Smooth muscle cell (in vitro differentiated cells): ENCODE measurements at regions not wholly inside any gene's neighbourhood (a gene's known extent, or its start where the extent isn't known, plus 50 kb on each side); places are given as distances from the start of the nearest gene placed in this dataset.

ENCODE experiments used
- DNase-seq: peaks from one replicate; lab custom pipeline; 2025; ENCODE audit not compliant: unreplicated experiment; lab: John Stamatoyannopoulos, UW
- H2AFZ ChIP-seq: fragments of 200-600 bp; sonication (generic); 2 replicates; pipeline ENCODE4 v1.6.0; 2016; ENCODE audit warnings: antibody characterized with exemption, low read depth, mild to moderate bottlenecking
- H3F3A ChIP-seq: fragments of 200-600 bp; sonication (generic); 2 replicates; pipeline ENCODE4 v1.6.0; 2017; ENCODE audit warnings: antibody characterized with exemption, low read depth
- H3K27ac ChIP-seq: fragments of 200-600 bp; sonication (generic); 2 replicates; pipeline ENCODE4 v1.5.1; 2016; ENCODE audit warnings: low read depth, mild to moderate bottlenecking
- H3K27me3 ChIP-seq: fragments of 200-600 bp; sonication (generic); 2 replicates; pipeline ENCODE4 v1.6.1; 2016; ENCODE audit warnings: low read depth, mild to moderate bottlenecking
- H3K36me3 ChIP-seq: fragments of 200-600 bp; sonication (generic); 2 replicates; pipeline ENCODE4 v1.5.1; 2016; ENCODE audit warnings: low read depth
- H3K4me1 ChIP-seq: fragments of 200-600 bp; sonication (generic); 2 replicates; pipeline ENCODE4 v1.5.1; 2016; ENCODE audit warnings: low read depth
- H3K4me2 ChIP-seq: fragments of 200-600 bp; sonication (generic); 2 replicates; pipeline ENCODE4 v1.6.0; 2016; ENCODE audit warnings: mild to moderate bottlenecking
- H3K4me3 ChIP-seq: fragments of 200-600 bp; sonication (generic); 2 replicates; pipeline ENCODE4 v1.5.1; 2016; ENCODE audit warnings: mild to moderate bottlenecking
- H3K79me2 ChIP-seq: fragments of 200-600 bp; sonication (generic); 2 replicates; pipeline ENCODE4 v1.6.0; 2016; ENCODE audit warnings: low read depth, mild to moderate bottlenecking
- H3K9ac ChIP-seq: fragments of 200-600 bp; sonication (generic); 2 replicates; pipeline ENCODE4 v1.6.0; 2016; ENCODE audit warnings: low read depth
- H3K9me3 ChIP-seq: fragments of 200-600 bp; sonication (generic); replicated peaks from 2 replicates; pipeline ENCODE4 v1.5.1; 2016; ENCODE audit warnings: low read depth
- H4K20me1 ChIP-seq: fragments of 200-600 bp; sonication (generic); 2 replicates; pipeline ENCODE4 v1.6.0; 2016; ENCODE audit warnings: low read depth
- CTCF ChIP-seq: fragments of 200-600 bp; sonication (generic); IDR thresholded peaks from 2 replicates; pipeline ENCODE4 v1.5.1; 2017; ENCODE audit warnings: borderline replicate concordance, mild to moderate bottlenecking, antibody characterized with exemption; ENCODE audit not compliant: insufficient read depth, poor library complexity, severe bottlenecking
- WGBS: methylation state at CpG from one replicate; pipeline ENCODE4 v1.1.7; 2016; ENCODE audit warnings: low lambda C conversion rate; 5-methylcytosine and 5-hydroxymethylcytosine counted together

GRCh38 chr16:6616746-6617145 lies 715.9 kb upstream of the RBFOX1 start:
- Histone ChIP-seq H3K36me3 (no peaks in the 10 kb centered on the region), H3K4me1 (no peaks in the 10 kb centered on the region), H3K27me3 (no peaks in the 10 kb centered on the region), H3K9ac (no peak overlapping the region), H3K4me2 (no peak overlapping the region), H3K27ac (no peak overlapping the region), H3K79me2 (no peaks in the 10 kb centered on the region), H4K20me1 (no peaks in the 10 kb centered on the region), H3K9me3 (no peaks in the 10 kb centered on the region), H2AFZ (no peak overlapping the region), H3F3A (no peaks in the 10 kb centered on the region), H3K4me3 (no peak overlapping the region)
- TF ChIP-seq CTCF: no peak
- WGBS: 72% methylated on average over 6 of the region's 6 CpGs
- DNase-seq: no peak

DNA sequence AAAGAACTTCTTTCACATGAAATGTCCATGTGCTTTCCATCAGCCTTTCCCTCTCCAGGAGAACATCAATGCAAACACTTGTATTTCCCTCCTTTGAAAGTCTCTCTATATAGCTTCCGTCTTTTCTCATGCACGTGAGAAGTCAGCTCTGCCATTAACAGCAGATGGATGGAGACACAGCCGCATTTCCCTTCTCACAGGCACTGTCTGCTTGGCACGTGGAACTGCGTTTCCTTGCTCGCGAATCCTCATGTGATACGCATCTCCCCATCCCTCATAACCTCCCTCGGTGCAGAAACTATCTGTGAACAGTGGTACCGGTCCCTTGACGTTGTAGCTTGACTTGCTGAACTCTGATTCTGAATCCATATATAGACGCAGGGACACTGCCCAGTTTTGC lies 717.0 kb upstream of the RBFOX1 start:
- H3K9me3 ChIP-seq: no peaks in the 10 kb centered on the region
- no peak overlapping the region for H2AFZ ChIP-seq
- H3K27me3 ChIP-seq: no peaks in the 10 kb centered on the region
- H3K4me3 ChIP-seq: no peak overlapping the region
- DNase-seq: no peak
- no peaks in the 10 kb centered on the region for H4K20me1 ChIP-seq
- H3K79me2 ChIP-seq: no peaks in the 10 kb centered on the region
- no peaks in the 10 kb centered on the region for H3K36me3 ChIP-seq
- no peak overlapping the region for H3K4me2 ChIP-seq
- no peak for TF ChIP-seq CTCF
- no peak overlapping the region for H3K27ac ChIP-seq
- no peaks in the 10 kb centered on the region for H3F3A ChIP-seq
- no peaks in the 10 kb centered on the region for H3K4me1 ChIP-seq
- 89% methylated on average over 12 of the region's 12 CpGs for WGBS
- no peak overlapping the region for H3K9ac ChIP-seq

GRCh38 chr16:6611535-6611934 lies 721.1 kb upstream of the RBFOX1 start:
- DNase-seq: no peak
- Histone ChIP-seq H3K9ac (no peak overlapping the region), H3K27me3 (no peaks in the 10 kb centered on the region), H3K27ac (no peak overlapping the region), H3K4me2 (no peak overlapping the region), H3K36me3 (no peaks in the 10 kb centered on the region), H3K9me3 (no peaks in the 10 kb centered on the region), H3F3A (no peaks in the 10 kb centered on the region), H3K4me1 (no peaks in the 10 kb centered on the region), H3K4me3 (no peak overlapping the region), H3K79me2 (no peaks in the 10 kb centered on the region), H4K20me1 (no peaks in the 10 kb centered on the region), H2AFZ (no peak overlapping the region)
- TF ChIP-seq CTCF: no peak
- WGBS: 45% methylated on average over 7 of the region's 7 CpGs

DNA sequence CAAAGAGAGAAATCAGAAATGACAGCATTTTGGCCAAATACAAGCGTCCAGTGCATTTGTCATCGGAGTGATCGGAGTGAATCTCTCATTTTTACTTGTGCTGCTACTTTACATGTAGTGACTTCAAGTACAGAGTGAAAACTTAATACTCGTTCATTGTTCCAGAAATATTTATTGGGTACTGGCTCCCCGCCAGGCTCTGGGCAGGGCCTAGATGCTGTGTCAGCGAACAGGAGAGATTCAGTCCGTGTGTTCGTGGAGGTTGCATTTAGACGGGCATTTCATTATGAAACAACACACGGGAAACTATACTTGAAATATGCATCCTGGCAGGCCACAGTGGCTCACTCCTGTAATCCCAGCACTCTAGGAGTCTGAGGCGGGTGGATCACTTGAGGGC lies 727.2 kb upstream of the RBFOX1 start:
- Histone ChIP-seq H3K79me2 (no peaks in the 10 kb centered on the region), H3K9ac (no peak overlapping the region), H2AFZ (no peak overlapping the region), H3K4me1 (no peaks in the 10 kb centered on the region), H3K36me3 (no peaks in the 10 kb centered on the region), H3K27ac (no peak overlapping the region), H3K4me3 (no peak overlapping the region), H3F3A (no peaks in the 10 kb centered on the region), H3K27me3 (no peaks in the 10 kb centered on the region), H3K4me2 (no peak overlapping the region), H4K20me1 (no peaks in the 10 kb centered on the region), H3K9me3 (no peaks in the 10 kb centered on the region)
- no peak for DNase-seq
- 91% methylated on average over 11 of the region's 11 CpGs for WGBS
- TF ChIP-seq CTCF: no peak
